AG10803 (cell line): ENCODE measurements at regions not wholly inside any gene's neighbourhood (a gene's known extent, or its start where the extent isn't known, plus 50 kb on each side); places are given as distances from the start of the nearest gene placed in this dataset.
"Not testable (repeated sequence)": the region's sequence is repeated elsewhere in the genome, so short reads cannot be mapped to it uniquely, and the experiment has no call there.

Experiments used
- DNase-seq: peaks from one replicate; pipeline ENCODE4 v3.0.0; 2010; ENCODE audit warnings: low read depth
- H3K4me3 ChIP-seq: 2 replicates; pipeline ENCODE4 v1.5.1; 2011; ENCODE audit warnings: mild to moderate bottlenecking, low read length, control low read depth
- TF ChIP-seq, protein P1 (sequence below): conservative IDR thresholded peaks from 2 replicates; pipeline ENCODE4 v1.5.1; 2011; ENCODE audit warnings: mild to moderate bottlenecking, low read length, control low read depth, inconsistent platforms

DNA sequence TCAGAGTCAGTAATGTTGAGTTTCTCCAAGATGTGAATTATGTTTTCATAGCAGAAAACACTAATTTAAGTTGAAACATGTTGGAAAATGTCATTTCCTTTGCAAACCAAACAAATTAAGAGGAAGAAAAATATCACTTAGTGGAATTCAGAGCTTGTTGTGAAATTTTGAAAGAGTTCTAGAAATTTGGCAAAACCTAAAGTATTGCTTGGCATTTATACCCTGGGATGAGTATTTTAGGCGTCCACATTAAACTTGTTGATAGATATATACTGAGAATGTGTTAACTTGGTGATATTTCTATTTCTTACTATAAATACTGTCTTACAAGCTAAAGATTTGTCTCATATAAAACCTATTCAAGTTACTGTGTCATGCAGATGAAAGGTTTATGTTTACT lies 335.2 kb downstream of the NSUN3 start:
- no peak for DNase-seq
- TF ChIP-seq, protein P1, sequence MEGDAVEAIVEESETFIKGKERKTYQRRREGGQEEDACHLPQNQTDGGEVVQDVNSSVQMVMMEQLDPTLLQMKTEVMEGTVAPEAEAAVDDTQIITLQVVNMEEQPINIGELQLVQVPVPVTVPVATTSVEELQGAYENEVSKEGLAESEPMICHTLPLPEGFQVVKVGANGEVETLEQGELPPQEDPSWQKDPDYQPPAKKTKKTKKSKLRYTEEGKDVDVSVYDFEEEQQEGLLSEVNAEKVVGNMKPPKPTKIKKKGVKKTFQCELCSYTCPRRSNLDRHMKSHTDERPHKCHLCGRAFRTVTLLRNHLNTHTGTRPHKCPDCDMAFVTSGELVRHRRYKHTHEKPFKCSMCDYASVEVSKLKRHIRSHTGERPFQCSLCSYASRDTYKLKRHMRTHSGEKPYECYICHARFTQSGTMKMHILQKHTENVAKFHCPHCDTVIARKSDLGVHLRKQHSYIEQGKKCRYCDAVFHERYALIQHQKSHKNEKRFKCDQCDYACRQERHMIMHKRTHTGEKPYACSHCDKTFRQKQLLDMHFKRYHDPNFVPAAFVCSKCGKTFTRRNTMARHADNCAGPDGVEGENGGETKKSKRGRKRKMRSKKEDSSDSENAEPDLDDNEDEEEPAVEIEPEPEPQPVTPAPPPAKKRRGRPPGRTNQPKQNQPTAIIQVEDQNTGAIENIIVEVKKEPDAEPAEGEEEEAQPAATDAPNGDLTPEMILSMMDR: no peak

DNA sequence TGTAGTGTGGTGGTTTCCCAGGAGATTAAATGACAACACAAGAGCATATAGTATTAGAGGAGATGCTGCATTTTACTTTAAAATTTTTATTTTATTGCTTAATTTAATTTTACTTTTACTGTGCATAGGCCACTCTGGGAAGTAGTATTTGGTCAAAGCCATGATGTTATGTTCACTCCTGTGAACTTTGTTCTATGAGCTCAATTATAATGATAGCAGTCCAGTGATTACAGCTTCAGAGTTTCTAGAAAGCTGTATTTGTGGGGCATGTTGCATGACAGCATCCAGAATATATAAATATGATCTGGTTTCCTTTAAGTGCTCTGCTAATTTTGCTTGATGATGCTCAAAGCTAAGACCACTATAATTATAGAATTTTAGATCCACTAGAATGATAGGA lies 338.6 kb downstream of the NSUN3 start:
- TF ChIP-seq, protein P1: no peak
- H3K4me3 ChIP-seq: no peak overlapping the region
- DNase-seq: no peak

More for the DNA sequence above, 335.2 kb downstream of the NSUN3 start:
- H3K4me3 ChIP-seq: no peak overlapping the region

DNA sequence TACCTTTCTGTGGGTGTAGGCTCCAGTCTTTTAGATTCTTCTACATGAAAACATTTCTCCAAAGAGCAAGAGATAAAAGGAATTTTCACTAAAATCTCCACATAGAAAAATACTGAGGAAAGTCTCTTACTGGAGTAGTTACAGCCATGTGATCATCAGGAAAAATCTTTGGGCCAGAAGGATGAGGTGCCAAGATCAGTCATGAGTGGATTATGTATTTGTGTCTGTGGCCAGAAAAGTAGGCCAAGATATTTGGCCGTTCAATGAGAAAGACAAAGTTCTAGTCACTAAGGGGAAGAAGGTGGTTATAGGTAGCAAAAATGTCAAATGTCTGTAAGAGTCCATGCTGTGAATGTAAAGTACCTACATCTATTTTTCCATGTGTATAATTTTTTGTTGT lies 339.3 kb downstream of the NSUN3 start:
- DNase-seq: no peak
- H3K4me3 ChIP-seq: no peak overlapping the region
- TF ChIP-seq, protein P1: no peak

DNA sequence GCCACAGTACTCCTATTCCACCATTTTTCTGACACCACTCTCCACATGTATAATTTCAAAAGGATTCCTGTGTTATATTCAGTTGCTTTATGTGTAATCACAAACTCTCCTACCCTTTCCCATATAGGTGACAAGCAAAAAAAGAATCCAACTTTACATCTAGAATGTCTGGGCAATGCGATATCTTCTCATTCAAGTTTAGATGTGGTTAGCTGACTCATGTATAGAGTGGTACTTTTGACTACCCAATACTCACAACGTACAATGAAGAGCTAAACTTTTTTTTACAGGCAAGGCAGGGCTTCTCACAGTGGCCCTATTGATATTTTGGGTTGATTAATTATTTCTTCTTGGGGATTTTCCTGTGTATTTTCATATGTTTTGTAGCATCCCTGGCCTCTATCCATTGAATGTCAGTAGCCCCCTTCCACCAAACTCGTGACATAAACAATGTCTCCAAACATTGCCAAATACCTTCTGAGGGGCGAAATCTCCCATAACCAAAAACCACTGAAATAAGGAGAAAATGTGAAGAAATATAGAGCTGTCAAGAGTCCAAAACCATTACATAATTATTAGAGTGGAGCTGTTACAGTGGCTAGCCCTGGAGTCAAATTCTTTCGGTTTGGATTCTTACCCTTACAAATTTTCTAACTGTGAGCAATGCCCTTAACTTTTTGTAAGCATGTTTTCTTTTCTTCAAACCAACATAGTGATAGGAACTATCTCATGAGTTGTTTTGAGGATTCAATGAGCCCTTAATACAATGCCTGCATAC lies 342.6 kb downstream of the NSUN3 start:
- TF ChIP-seq, protein P1: no peak
- no peak for DNase-seq
- H3K4me3 ChIP-seq: no peak overlapping the region

DNA sequence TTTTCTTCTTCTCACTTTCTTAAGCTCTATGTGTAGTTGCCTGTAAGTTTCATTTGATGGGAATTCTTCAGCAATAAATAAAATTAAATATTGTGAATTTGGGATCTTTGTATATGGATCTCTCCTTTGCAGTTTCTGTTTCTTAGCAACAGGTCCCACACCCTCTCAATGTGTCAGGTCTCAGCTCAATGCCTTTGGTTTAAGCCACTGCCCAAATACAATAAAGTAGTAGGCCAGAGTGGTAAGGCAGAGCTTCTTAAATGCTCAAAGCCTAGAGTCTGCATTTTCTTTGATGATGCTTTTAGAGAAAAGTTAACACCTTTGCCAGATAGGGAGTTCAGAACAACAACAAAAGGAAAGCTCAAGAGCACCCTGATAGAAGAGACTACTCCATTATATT lies 343.7 kb downstream of the NSUN3 start:
- TF ChIP-seq, protein P1: no peak
- H3K4me3 ChIP-seq: no peak overlapping the region
- no peak for DNase-seq

DNA sequence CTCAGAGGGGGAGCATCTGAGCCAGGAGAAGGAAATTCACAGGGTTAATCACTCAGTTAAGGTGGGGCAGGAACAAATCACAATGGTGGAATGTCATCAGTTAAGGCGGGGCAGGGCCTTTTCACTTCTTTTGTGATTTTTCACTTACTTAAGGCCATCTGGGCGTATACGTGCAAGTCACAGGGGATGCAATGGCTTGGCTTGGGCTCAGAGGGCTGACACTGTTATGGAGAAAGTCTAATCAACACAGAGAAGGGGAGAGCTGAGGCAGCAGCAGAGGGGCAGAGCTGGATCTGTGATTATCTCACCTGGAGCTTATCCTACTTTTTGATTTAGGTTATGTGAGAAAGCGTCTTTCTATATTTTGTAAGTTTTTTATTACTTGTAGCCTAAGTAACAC lies 350.1 kb downstream of the NSUN3 start:
- not testable (repeated sequence) for H3K4me3 ChIP-seq, DNase-seq

DNA sequence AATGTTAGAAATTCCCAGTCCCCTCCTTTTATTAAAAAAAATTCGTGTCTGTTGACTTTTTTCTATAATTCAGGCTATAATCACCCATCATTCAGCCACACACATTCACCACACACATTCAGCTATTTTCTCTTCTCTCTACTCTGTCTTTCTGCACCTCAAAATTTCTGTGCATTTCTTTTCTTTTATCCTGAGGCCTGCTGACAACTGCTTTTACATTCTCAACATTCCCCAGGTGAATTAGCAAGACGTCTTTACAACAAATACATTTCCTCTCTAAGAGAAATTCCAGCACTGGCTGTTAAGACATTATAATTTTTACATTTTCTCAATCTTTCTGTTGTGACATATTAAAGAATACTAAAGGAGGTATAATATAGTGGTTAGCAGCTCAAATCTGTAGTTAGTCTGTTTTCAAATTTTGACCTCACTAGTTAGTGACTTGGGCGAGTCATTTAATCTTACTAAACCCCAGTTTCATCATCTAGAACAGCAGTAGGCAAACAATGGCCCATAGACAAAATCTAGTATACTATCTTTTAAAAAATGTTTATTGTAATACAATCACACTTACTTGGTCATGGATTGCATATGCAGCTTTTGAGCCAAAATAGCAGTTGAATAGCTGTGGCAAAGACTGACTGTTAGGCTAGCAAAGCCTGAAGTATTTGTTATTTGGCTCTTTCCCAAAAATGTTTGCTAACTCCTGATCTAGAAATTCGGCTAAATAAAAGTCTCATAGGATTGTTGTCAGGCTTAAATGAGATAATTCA lies 350.7 kb downstream of the NSUN3 start:
- peak; percentile 51 for DNase-seq
- H3K4me3 ChIP-seq: no peak overlapping the region
- TF ChIP-seq, protein P1: no peak
